Fibroblast of the aortic adventitia (primary cell): ENCODE measurements at regions not wholly inside any gene's neighbourhood (a gene's known extent, or its start where the extent isn't known, plus 50 kb on each side); places are given as distances from the start of the nearest gene placed in this dataset.

Experiments
- DNase-seq: peaks from one replicate; pipeline ENCODE4 v3.0.0-alpha.2; 2010; ENCODE audit warnings: low read depth
- H3K4me3 ChIP-seq: 2 replicates; pipeline ENCODE4 v1.5.1; 2011; ENCODE audit warnings: low read depth, mild to moderate bottlenecking, control low read depth, low read length, moderate library complexity
- CTCF ChIP-seq: IDR thresholded peaks from 2 replicates; pipeline ENCODE4 v1.5.1; 2011; ENCODE audit warnings: mild to moderate bottlenecking, low read length, control low read depth, inconsistent platforms; ENCODE audit not compliant: insufficient read depth

DNA sequence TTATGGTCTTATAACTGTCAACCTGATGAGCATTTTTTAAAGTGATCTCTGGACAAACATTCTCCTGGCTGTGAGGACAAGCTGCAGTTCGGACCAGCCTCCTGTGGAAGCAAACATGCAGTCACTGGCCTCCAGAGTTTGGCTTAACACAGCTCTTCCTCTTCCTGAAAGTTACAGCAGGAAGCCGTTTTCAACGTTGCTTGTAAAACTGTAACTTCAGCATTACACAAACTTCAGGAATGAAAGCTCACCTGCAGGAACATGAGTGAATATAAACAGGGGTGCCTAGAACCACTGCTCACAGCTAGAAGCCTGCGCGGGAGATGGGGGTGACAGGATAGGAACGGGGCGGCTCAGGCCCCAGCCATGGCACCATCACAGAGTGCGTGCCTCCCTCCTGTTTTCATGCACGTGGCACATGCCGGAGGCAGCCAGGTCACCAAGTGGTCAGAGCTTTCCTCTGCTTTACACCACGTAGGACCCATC is 292.9 kb upstream of the PITRM1 start:
- H3K4me3 ChIP-seq: no peak overlapping the region
- TF ChIP-seq CTCF: no peak
- no peak for DNase-seq

DNA sequence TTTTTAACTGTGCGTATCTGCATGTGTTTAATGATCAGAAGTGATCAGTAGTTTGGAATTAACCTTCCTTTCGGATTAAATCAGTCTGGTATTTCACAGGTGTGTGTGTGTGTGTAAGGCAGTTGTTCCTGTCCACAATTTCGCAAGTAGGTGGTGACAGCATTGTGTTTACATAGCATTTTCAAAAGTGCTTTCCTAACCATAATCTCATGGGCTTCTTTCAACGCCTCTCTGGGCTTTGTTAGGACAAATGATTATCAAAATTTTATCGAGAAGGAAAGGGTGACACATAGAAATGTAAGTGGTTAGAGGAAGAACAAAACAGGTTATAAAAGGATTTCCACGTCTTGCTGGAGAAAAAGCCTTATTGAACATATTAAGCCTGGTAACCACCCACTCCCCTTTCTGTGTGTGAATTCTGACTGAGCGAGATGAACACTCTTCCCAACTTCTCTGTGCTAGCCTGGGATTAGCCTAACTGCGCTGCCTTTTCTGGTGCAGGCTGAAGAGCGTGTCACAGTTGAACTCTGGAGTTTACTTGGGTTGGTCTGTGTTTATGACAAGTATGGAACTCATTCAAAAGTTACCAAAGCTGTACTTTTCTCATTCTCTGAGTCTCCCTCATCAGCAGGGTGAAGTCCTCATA is 292.3 kb upstream of the PITRM1 start:
- no peak overlapping the region for H3K4me3 ChIP-seq
- DNase-seq: no peak
- TF ChIP-seq CTCF: no peak

- H3K4me3 ChIP-seq: no peak overlapping the region
- TF ChIP-seq CTCF: no peak
- DNase-seq: no peak
These were observed 288.0 kb upstream of the PITRM1 start for GRCh38 chr10:3460420-3461128.

DNA sequence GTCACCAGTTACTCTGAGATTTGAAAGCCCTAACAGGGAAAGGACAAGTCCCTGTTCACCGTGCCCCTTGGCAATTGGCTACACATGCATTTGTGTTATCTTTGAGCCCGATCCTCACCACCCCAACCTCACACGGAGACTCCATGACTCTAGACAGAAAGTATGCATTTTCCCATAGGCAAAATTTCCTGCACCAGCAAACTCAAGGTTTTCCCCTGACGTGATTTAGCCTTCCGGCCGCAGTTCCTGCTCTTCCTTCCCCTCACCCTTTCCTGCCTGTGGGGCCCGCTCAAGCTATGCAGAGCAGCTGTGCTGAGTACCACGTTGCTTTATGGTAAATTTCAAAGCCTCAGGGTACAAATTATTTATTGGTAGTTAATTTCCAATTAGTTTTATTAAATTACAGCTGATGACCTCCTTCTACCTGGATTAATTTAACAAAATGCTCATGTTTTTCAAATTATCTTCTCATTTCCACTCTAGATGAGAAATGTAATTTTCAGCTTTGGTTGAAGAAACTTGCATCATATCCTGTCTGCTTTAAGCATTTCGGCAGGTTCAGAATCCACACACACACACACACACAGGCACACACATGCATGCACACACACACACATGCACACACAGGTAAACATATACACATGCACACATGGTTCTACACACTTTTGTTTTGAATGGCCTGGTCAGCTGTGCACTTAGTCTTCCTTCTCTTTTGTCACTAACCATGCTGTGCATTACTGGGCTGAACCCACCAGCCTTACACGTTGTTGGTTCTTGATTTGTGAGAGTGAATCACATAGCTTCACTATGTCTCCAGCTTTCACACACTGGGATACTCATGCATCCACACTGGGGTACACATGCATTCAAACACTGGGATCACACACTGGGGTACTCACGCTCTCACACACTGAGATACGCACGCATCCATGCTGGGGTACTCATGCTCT is 283.1 kb upstream of the PITRM1 start:
- no peak for TF ChIP-seq CTCF
- DNase-seq: no peak
- no peak overlapping the region for H3K4me3 ChIP-seq

- DNase-seq: peak; percentile 94
- peak overlapping the region; percentile 47 for H3K4me3 ChIP-seq
- TF ChIP-seq CTCF: no peak
These were observed 280.2 kb upstream of the PITRM1 start for GRCh38 chr10:3452683-3453361.

GRCh38 chr10:3452173-3452626 is 279.6 kb upstream of the PITRM1 start:
- TF ChIP-seq CTCF: peak; percentile 78
- DNase-seq: peak; percentile 98
- H3K4me3 ChIP-seq: no peak overlapping the region
